H9 (cell line): ENCODE measurements at regions not wholly inside any gene's neighbourhood (a gene's known extent, or its start where the extent isn't known, plus 50 kb on each side); places are given as distances from the start of the nearest gene placed in this dataset.

Experiments used
- DNase-seq: peaks from one replicate; pipeline ENCODE4 v3.0.0-alpha.2; 2017
- H2AFZ ChIP-seq: one replicate; pipeline ENCODE4 v1.6.1; 2013; ENCODE audit warnings: mild to moderate bottlenecking, low read length, control low read depth, moderate library complexity
- H2AK5ac ChIP-seq: 2 replicates; pipeline ENCODE4 v1.6.1; 2013; ENCODE audit warnings: low read length, control low read depth, mixed read lengths; ENCODE audit not compliant: insufficient read length
- H2BK120ac ChIP-seq: one replicate; pipeline ENCODE4 v1.6.1; 2013; ENCODE audit warnings: low read depth, mild to moderate bottlenecking, low read length, control low read depth, inconsistent platforms; ENCODE audit not compliant: poor library complexity, severe bottlenecking
- H2BK12ac ChIP-seq: 2 replicates; pipeline ENCODE4 v1.6.1; 2013; ENCODE audit warnings: low read length, control low read depth, mixed read lengths, low read depth; ENCODE audit not compliant: insufficient read length
- H2BK15ac ChIP-seq: 2 replicates; pipeline ENCODE4 v1.6.1; 2013; ENCODE audit warnings: low read depth, low read length, control low read depth
- H2BK20ac ChIP-seq: one replicate; pipeline ENCODE4 v1.6.1; 2013; ENCODE audit warnings: low read depth, mild to moderate bottlenecking, low read length, control low read depth, inconsistent platforms; ENCODE audit not compliant: poor library complexity, severe bottlenecking
- H2BK5ac ChIP-seq: 2 replicates; pipeline ENCODE4 v1.6.1; 2013; ENCODE audit warnings: low read length, control low read depth, mixed read lengths; ENCODE audit not compliant: insufficient read length
- H3K14ac ChIP-seq: 2 replicates; pipeline ENCODE4 v1.6.1; 2013; ENCODE audit warnings: low read length, control low read depth; ENCODE audit not compliant: insufficient read depth
- H3K18ac ChIP-seq: 2 replicates; pipeline ENCODE4 v1.6.1; 2013; ENCODE audit warnings: low read depth, mild to moderate bottlenecking, mixed read lengths, low read length, control low read depth; ENCODE audit not compliant: insufficient read length
- H3K23ac ChIP-seq: 2 replicates; pipeline ENCODE4 v1.6.1; 2013; ENCODE audit warnings: low read length, control low read depth, mixed read lengths, low read depth; ENCODE audit not compliant: insufficient read length
- H3K23me2 ChIP-seq: 2 replicates; pipeline ENCODE4 v1.6.1; 2013; ENCODE audit warnings: low read depth, mild to moderate bottlenecking, mixed read lengths, low read length, control low read depth; ENCODE audit not compliant: insufficient read length, poor library complexity, severe bottlenecking
- H3K27ac ChIP-seq: 2 replicates; pipeline ENCODE4 v1.5.1; 2013; ENCODE audit warnings: low read length, control low read depth, mixed read lengths, low read depth; ENCODE audit not compliant: insufficient read length
- H3K27me3 ChIP-seq: 2 replicates; pipeline ENCODE4 v1.6.1; 2013; ENCODE audit warnings: low read length, control low read depth, inconsistent platforms; ENCODE audit not compliant: insufficient read depth
- H3K4ac ChIP-seq: 2 replicates; pipeline ENCODE4 v1.6.1; 2013; ENCODE audit warnings: low read depth, mild to moderate bottlenecking, control low read depth, inconsistent platforms, low read length, moderate library complexity
- H3K4me1 ChIP-seq: 2 replicates; pipeline ENCODE4 v1.6.1; 2013; ENCODE audit warnings: low read length, control low read depth, inconsistent platforms; ENCODE audit not compliant: insufficient read depth
- H3K4me2 ChIP-seq: 2 replicates; pipeline ENCODE4 v1.6.1; 2013; ENCODE audit warnings: low read length, control low read depth, mixed read lengths; ENCODE audit not compliant: insufficient read length, insufficient read depth
- H3K56ac ChIP-seq: 2 replicates; pipeline ENCODE4 v1.6.1; 2013; ENCODE audit warnings: low read depth, mild to moderate bottlenecking, mixed read lengths, low read length, control low read depth; ENCODE audit not compliant: insufficient read length
- H3K79me1 ChIP-seq: 2 replicates; pipeline ENCODE4 v1.6.1; 2013; ENCODE audit warnings: low read depth, mild to moderate bottlenecking, moderate library complexity, low read length, control low read depth, inconsistent platforms; ENCODE audit not compliant: insufficient read depth, poor library complexity, severe bottlenecking
- H3K79me2 ChIP-seq: 2 replicates; pipeline ENCODE4 v1.6.1; 2013; ENCODE audit warnings: low read length, control low read depth, inconsistent platforms; ENCODE audit not compliant: insufficient read depth
- H3K9ac ChIP-seq: 2 replicates; pipeline ENCODE4 v1.6.1; 2013; ENCODE audit warnings: low read length, control low read depth, mixed read lengths; ENCODE audit not compliant: insufficient read length; ENCODE audit errors: extremely low read depth
- H3K9me3 ChIP-seq: one replicate; pipeline ENCODE4 v1.6.1; 2013; ENCODE audit warnings: low read depth, low read length, inconsistent platforms; ENCODE audit not compliant: control insufficient read depth
- H3T11ph ChIP-seq: one replicate; pipeline ENCODE4 v1.6.1; 2013; ENCODE audit warnings: mild to moderate bottlenecking, low read length, control low read depth, inconsistent platforms
- H4K20me1 ChIP-seq: one replicate; pipeline ENCODE4 v1.6.1; 2013; ENCODE audit not compliant: control insufficient read depth, insufficient read length, insufficient read depth
- H4K5ac ChIP-seq: 2 replicates; pipeline ENCODE4 v1.6.1; 2013; ENCODE audit warnings: low read depth, mild to moderate bottlenecking, mixed read lengths, low read length, control low read depth; ENCODE audit not compliant: insufficient read length
- H4K8ac ChIP-seq: replicated peaks from 2 replicates; pipeline ENCODE4 v1.6.1; 2013; ENCODE audit warnings: low read length, control low read depth, mixed read lengths, low read depth; ENCODE audit not compliant: insufficient read length
- H4K91ac ChIP-seq: 2 replicates; pipeline ENCODE4 v1.6.1; 2013; ENCODE audit warnings: low read depth, mild to moderate bottlenecking, moderate library complexity, mixed read lengths, low read length, control low read depth; ENCODE audit not compliant: insufficient read length
- H3K27ac Mint-ChIP-seq, 3 experiments: 2 replicates in 2 of 3; 3 replicates in 1 of 3; pipeline ENCODE4 v1.8.0; 2020 to 2021; ENCODE audit warnings: mixed read lengths in 3 of 3, mild to moderate bottlenecking in 1 of 3, moderate library complexity in 1 of 3
- H3K27me3 Mint-ChIP-seq: 2 replicates; pipeline ENCODE4 v1.8.0; 2021; ENCODE audit warnings: low read depth, mild to moderate bottlenecking, moderate library complexity, mixed read lengths
- H3K36me3 Mint-ChIP-seq, 3 experiments: 2 replicates in 2 of 3; 3 replicates in 1 of 3; pipeline ENCODE4 v1.8.0; 2020 to 2021; ENCODE audit warnings: low read depth in 3 of 3, mixed read lengths in 3 of 3; ENCODE audit not compliant: insufficient read depth in 1 of 3
- H3K4me1 Mint-ChIP-seq, 2 experiments: 2 replicates each; pipeline ENCODE4 v1.8.0; 2020; ENCODE audit warnings: mixed read lengths in 2 of 2
- H3K4me3 Mint-ChIP-seq, 2 experiments: 2 replicates in 1 of 2; 3 replicates in 1 of 2; pipeline ENCODE4 v1.8.0; 2020 to 2021; ENCODE audit warnings: mild to moderate bottlenecking in 2 of 2, mixed read lengths in 2 of 2, moderate library complexity in 1 of 2
- H3K9me3 Mint-ChIP-seq, 2 experiments: 2 replicates in 1 of 2; 3 replicates in 1 of 2; pipeline ENCODE4 v1.8.0; 2020; ENCODE audit warnings: mild to moderate bottlenecking in 2 of 2, mixed read lengths in 2 of 2, moderate library complexity in 1 of 2
- CTCF ChIP-seq: fragments of 200-600 bp; sonication (generic); conservative IDR thresholded peaks from 3 replicates; pipeline ENCODE4 v1.8.0; 2021; ENCODE audit warnings: antibody characterized with exemption, mild to moderate bottlenecking
- WGBS: extraction: QIAGEN DNeasy Blood & Tissue Kit; methylation state at CpG from one replicate; pipeline ENCODE4 v1.1.7; 2013; ENCODE audit warnings: missing lambda C conversion rate, low lambda C conversion rate, mixed read lengths; ENCODE audit not compliant: insufficient read length; ENCODE audit errors: extremely low coverage; 5-methylcytosine and 5-hydroxymethylcytosine counted together

- H3K4me3 Mint-ChIP-seq = no peak overlapping the region
- Histone ChIP-seq H4K5ac (no peak overlapping the region), H3K14ac (no peak overlapping the region), H3K4me2 (no peak overlapping the region), H3K56ac (no peak overlapping the region), H3K18ac (no peak overlapping the region), H3K23me2 (no peaks in the 10 kb centered on the region), H3K79me1 (no peaks in the 10 kb centered on the region), H3K4ac (no peak overlapping the region), H3K27me3 (no peaks in the 10 kb centered on the region), H4K91ac (no peak overlapping the region), H4K20me1 (no peaks in the 10 kb centered on the region), H2BK12ac (no peak overlapping the region), H3K9me3 (no peaks in the 10 kb centered on the region), H4K8ac (no peak overlapping the region), H2BK120ac (no peak overlapping the region), H2AK5ac (no peak overlapping the region), H2BK15ac (no peak overlapping the region), H2AFZ (no peak overlapping the region), H3K23ac (no peak overlapping the region), H3K79me2 (no peaks in the 10 kb centered on the region), H2BK20ac (no peak overlapping the region), H3T11ph (no peak overlapping the region), H3K27ac (no peak overlapping the region), H3K4me1 (no peaks in the 10 kb centered on the region), H3K9ac (no peak overlapping the region), H2BK5ac (no peak overlapping the region)
- no peak for DNase-seq
- no peaks in the 10 kb centered on the region for H3K9me3 Mint-ChIP-seq
- H3K36me3 Mint-ChIP-seq = no peaks in the 10 kb centered on the region; a peak in 1 of 7 replicates
- 0 out of 7 replicates have a peak overlapping the region, but pooled peaks of 1 of the 3 experiments have one; percentile 1 for H3K27ac Mint-ChIP-seq
- H3K4me1 Mint-ChIP-seq = peaks cover 5 to 26% of the 10 kb centered on the region in 2 experiments
- TF ChIP-seq CTCF = no peak
- no CpG with 5 or more reads among the region's 2 CpGs for WGBS
- H3K27me3 Mint-ChIP-seq = no peaks in the 10 kb centered on the region
Observed at GRCh38 chr6:130692659-130693058, 134.5 kb upstream of the SMLR1 start.
